B cell (primary cell): ENCODE measurements at regions not wholly inside any gene's neighbourhood (a gene's known extent, or its start where the extent isn't known, plus 50 kb on each side); places are given as distances from the start of the nearest gene placed in this dataset.

Experiments
- ATAC-seq: fragments of 200-7000 bp; cut with Tn5 transposase; one replicate; pipeline ENCODE4 v1.10.0; 2021; ENCODE audit warnings: low read depth, mild to moderate bottlenecking, moderate number of reproducible peaks, moderate library complexity
- CTCF ChIA-PET: fragments of 350-600 bp; sonication (Branson Sonifier 250); formaldehyde crosslinking; loops from one replicate; lab custom pipeline; 2021; ENCODE audit warnings: antibody characterized with exemption, inconsistent platforms; lab: Charles Lee
- POLR2A ChIA-PET: fragments of 350-600 bp; sonication (Branson Sonifier 250); formaldehyde crosslinking; loops from one replicate; lab custom pipeline; 2021; ENCODE audit warnings: antibody characterized with exemption; lab: Charles Lee
- DNase-seq: peaks from one replicate; pipeline ENCODE4 v3.0.0; 2013
- H2AFZ ChIP-seq: 2 replicates; pipeline ENCODE4 v1.6.1; 2012; ENCODE audit warnings: mild to moderate bottlenecking, low read depth, low read length; ENCODE audit not compliant: insufficient read depth, poor library complexity, severe bottlenecking
- H3K27ac ChIP-seq, 2 donors: 1 replicate in 1 of 2; 2 replicates in 1 of 2; pipeline ENCODE4 v1.5.1; 2012 to 2013; ENCODE audit warnings: low read length in 2 of 2, mild to moderate bottlenecking in 2 of 2, moderate library complexity in 1 of 2
- H3K27me3 ChIP-seq, 4 experiments: fragments of 200-600 bp in 1 of 4; sonication (generic) in 1 of 4; replicated peaks in 1 of 4; 1 replicate in 2 of 4; 2 replicates in 2 of 4; pipeline versions ENCODE4 v1.6.1 to v1.7.0; 2013 to 2016; ENCODE audit warnings: low read length in 3 of 4, mild to moderate bottlenecking in 2 of 4, mixed read lengths in 1 of 4, moderate library complexity in 1 of 4; ENCODE audit not compliant: insufficient read depth in 4 of 4, control insufficient read depth in 3 of 4; ENCODE audit errors: control extremely low read depth in 1 of 4
- H3K36me3 ChIP-seq, 2 experiments: replicated peaks in 1 of 2; 1 replicate in 1 of 2; 2 replicates in 1 of 2; pipeline versions ENCODE4 v1.6.1 to v1.7.1; 2013; ENCODE audit warnings: low read length in 1 of 2; ENCODE audit not compliant: insufficient read depth in 2 of 2, control insufficient read depth in 1 of 2; ENCODE audit errors: control extremely low read depth in 1 of 2, extremely low read depth in 1 of 2
- H3K4me1 ChIP-seq, 2 donors: fragments of 200-600 bp in 1 of 2; sonication (generic) in 1 of 2; 1 replicate in 1 of 2; 2 replicates in 1 of 2; pipeline versions ENCODE4 v1.5.1 to v1.6.1; 2013 to 2017; ENCODE audit warnings: low read length in 2 of 2; ENCODE audit not compliant: control insufficient read depth in 2 of 2, insufficient read depth in 2 of 2
- H3K4me2 ChIP-seq: replicated peaks from 2 replicates; pipeline ENCODE3; 2012; ENCODE audit warnings: mild to moderate bottlenecking, low read depth, low read length; ENCODE audit not compliant: poor library complexity, severe bottlenecking
- H3K4me3 ChIP-seq, 5 experiments: fragments of 200-600 bp in 1 of 5; sonication (generic) in 1 of 5; 1 replicate in 3 of 5; 2 replicates in 2 of 5; pipeline versions ENCODE4 v1.5.1 to v1.7.0; 2011 to 2016; ENCODE audit warnings: low read length in 4 of 5, mild to moderate bottlenecking in 4 of 5, low read depth in 2 of 5, control low read depth in 1 of 5, moderate library complexity in 1 of 5; ENCODE audit not compliant: insufficient read depth in 1 of 5; ENCODE audit errors: control extremely low read depth in 1 of 5, extremely low read depth in 1 of 5
- H3K79me2 ChIP-seq: fragments of 200-600 bp; sonication (generic); one replicate; pipeline ENCODE4 v1.6.0; 2016; ENCODE audit warnings: low read length; ENCODE audit not compliant: control insufficient read depth, insufficient read depth
- H3K9ac ChIP-seq: fragments of 200-600 bp; sonication (generic); 2 replicates; pipeline ENCODE4 v1.6.1; 2017; ENCODE audit warnings: mild to moderate bottlenecking, low read length, moderate library complexity
- H3K9me3 ChIP-seq, 3 donors: one replicate each; pipeline versions ENCODE4 v1.6.1 to v1.7.1; 2013; ENCODE audit warnings: low read length in 2 of 3; ENCODE audit not compliant: control insufficient read depth in 2 of 3, insufficient read depth in 1 of 3; ENCODE audit errors: control extremely low read depth in 1 of 3
- H4K20me1 ChIP-seq: 2 replicates; pipeline ENCODE4 v1.6.0; 2012; ENCODE audit warnings: mild to moderate bottlenecking, low read length; ENCODE audit not compliant: insufficient read depth, control insufficient read depth, poor library complexity, severe bottlenecking
- H3K27ac Mint-ChIP-seq: one replicate; pipeline ENCODE4 v1.8.0; 2021; ENCODE audit warnings: mixed read lengths
- H3K27me3 Mint-ChIP-seq: one replicate; pipeline ENCODE4 v1.8.0; 2021; ENCODE audit warnings: mixed read lengths
- H3K4me1 Mint-ChIP-seq: one replicate; pipeline ENCODE4 v1.8.0; 2021; ENCODE audit warnings: mixed read lengths
- H3K4me3 Mint-ChIP-seq: one replicate; pipeline ENCODE4 v1.8.0; 2021; ENCODE audit warnings: mixed read lengths
- H3K9me3 Mint-ChIP-seq: one replicate; pipeline ENCODE4 v1.8.0; 2022; ENCODE audit warnings: mixed read lengths; ENCODE audit not compliant: insufficient read depth
- CTCF ChIP-seq: fragments of 200-600 bp; IDR thresholded peaks from one replicate; pipeline ENCODE4 v1.8.0; 2022; ENCODE audit warnings: antibody characterized with exemption, mild to moderate bottlenecking
- EZH2 ChIP-seq: IDR thresholded peaks from 2 replicates; pipeline ENCODE4 v1.6.1; 2012; ENCODE audit warnings: borderline replicate concordance, low read depth, mild to moderate bottlenecking, moderate library complexity, low read length; ENCODE audit not compliant: insufficient read depth, poor library complexity, severe bottlenecking
- WGBS: methylation state at CpG from one replicate; pipeline ENCODE4 v1.1.5; 2013; ENCODE audit warnings: missing lambda C conversion rate; ENCODE audit not compliant: insufficient coverage; 5-methylcytosine and 5-hydroxymethylcytosine counted together
- intact Hi-C: fragments of 100-400 bp; cut with micrococcal nuclease; formaldehyde crosslinking; loops from one replicate; pipeline ENCODE4 v1.10.0; 2022

- no peaks in the 10 kb centered on the region for H3K79me2 ChIP-seq
- H3K4me3 ChIP-seq, result no peak overlapping the region
- ChIA-PET POLR2A (no interaction called here), CTCF (no interaction called here)
- H3K36me3 ChIP-seq, result no peaks in the 10 kb centered on the region
- no peak overlapping the region for H3K27ac ChIP-seq
- WGBS, result no CpG with 5 or more reads among the region's 2 CpGs
- DNase-seq (no peak), ATAC-seq (no peak)
- H3K9ac ChIP-seq, result no peak overlapping the region
- no peaks in the 10 kb centered on the region for H3K4me1 ChIP-seq
- Mint-ChIP-seq H3K4me1 (no peaks in the 10 kb centered on the region), H3K9me3 (peaks cover 2% of the 10 kb centered on the region), H3K4me3 (no peak overlapping the region), H3K27me3 (peaks cover 3% of the 10 kb centered on the region), H3K27ac (no peak overlapping the region)
- intact Hi-C loops, result no loop called here
- H2AFZ ChIP-seq, result no peak overlapping the region
- H3K9me3 ChIP-seq, result peaks cover 0 to 4% (median 0%) of the 10 kb centered on the region in 3 donors
- TF ChIP-seq EZH2 (no peak), CTCF (no peak)
- H3K27me3 ChIP-seq, result no peaks in the 10 kb centered on the region
- H4K20me1 ChIP-seq, result no peaks in the 10 kb centered on the region
- H3K4me2 ChIP-seq, result no peak overlapping the region
Measured at GRCh38 chr3:30141178-30141581, 465.2 kb upstream of the TGFBR2 start.

GRCh38 chr3:30141927-30142326 lies 464.5 kb upstream of the TGFBR2 start:
- Mint-ChIP-seq H3K27ac (no peak overlapping the region), H3K9me3 (no peaks in the 10 kb centered on the region), H3K27me3 (peaks cover 6% of the 10 kb centered on the region), H3K4me3 (no peak overlapping the region), H3K4me1 (no peaks in the 10 kb centered on the region)
- Histone ChIP-seq H3K27me3 (no peaks in the 10 kb centered on the region), H3K9ac (no peak overlapping the region), H3K4me1 (no peaks in the 10 kb centered on the region), H3K27ac (no peak overlapping the region), H2AFZ (no peak overlapping the region), H3K79me2 (no peaks in the 10 kb centered on the region), H3K36me3 (no peaks in the 10 kb centered on the region), H4K20me1 (no peaks in the 10 kb centered on the region), H3K9me3 (no peaks in the 10 kb centered on the region), H3K4me3 (no peak overlapping the region), H3K4me2 (no peak overlapping the region)
- intact Hi-C loops, result no loop called here
- WGBS, result 100% methylated on average over 1 of the region's 3 CpGs
- CTCF ChIA-PET, result interaction anchor here (0.5 kb wide), 1 partner anchor 542 kb away, joined by 4 read pairs; no protein-coding TSS in a partner anchor
- POLR2A ChIA-PET, result no interaction called here
- DNase-seq (no peak), ATAC-seq (no peak)
- TF ChIP-seq EZH2, result no peak
- TF ChIP-seq CTCF, result no peak
